AG10803 (cell line): ENCODE measurements at regions not wholly inside any gene's neighbourhood (a gene's known extent, or its start where the extent isn't known, plus 50 kb on each side); places are given as distances from the start of the nearest gene placed in this dataset.
A peak's percentile ranks its signal among the peaks of the same experiment; 100 is the strongest.

Experiments
- DNase-seq: peaks from one replicate; pipeline ENCODE4 v3.0.0; 2010; ENCODE audit warnings: low read depth
- H3K4me3 ChIP-seq: 2 replicates; pipeline ENCODE4 v1.5.1; 2011; ENCODE audit warnings: mild to moderate bottlenecking, low read length, control low read depth
- CTCF ChIP-seq: conservative IDR thresholded peaks from 2 replicates; pipeline ENCODE4 v1.5.1; 2011; ENCODE audit warnings: mild to moderate bottlenecking, low read length, control low read depth, inconsistent platforms

GRCh38 chr13:26502826-26503225, 54.7 kb upstream of the WASF3 start:
- TF ChIP-seq CTCF: peak; percentile 50

GRCh38 chr13:26503826-26504594, 53.5 kb upstream of the WASF3 start:
- H3K4me3 ChIP-seq: no peak overlapping the region
- TF ChIP-seq CTCF: no peak
- DNase-seq: no peak

More at GRCh38 chr13:26502826-26503225, 54.7 kb upstream of the WASF3 start:
- peak; percentile 86 for DNase-seq
- no peak overlapping the region for H3K4me3 ChIP-seq
